ENCODE measurements at regions not wholly inside any gene's neighbourhood (a gene's known extent, or its start where the extent isn't known, plus 50 kb on each side); places are given as distances from the start of the nearest gene placed in this dataset.

DNA sequence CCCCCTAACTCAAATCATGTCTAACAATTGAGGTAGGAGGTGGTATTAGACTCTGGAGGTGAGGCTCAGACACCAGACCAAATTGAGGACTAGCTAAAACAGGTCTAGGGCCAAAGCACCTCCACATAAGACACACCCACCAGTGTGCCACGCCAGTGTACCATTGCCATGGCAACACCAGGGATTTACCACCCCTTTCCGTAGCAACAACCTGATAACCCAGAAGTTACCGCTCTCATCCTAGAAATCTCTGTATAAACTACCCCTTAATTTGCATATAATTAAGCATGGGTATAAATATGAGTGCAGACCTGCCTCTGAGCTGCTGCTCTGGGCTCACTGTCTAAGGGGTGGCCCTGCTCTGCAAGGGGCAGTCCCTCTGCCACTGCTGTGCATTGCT is 57.4 kb upstream of the PPP2R5C start:
- WGBS (ENCODE audit: insufficient coverage, insufficient replicate concordance, low lambda C conversion rate, missing lambda C conversion rate): 29% methylated on average over 3 of the region's 3 CpGs
- H3K79me2 ChIP-seq (ENCODE audit: control insufficient read depth, insufficient read depth, low read length): no peaks in the 10 kb centered on the region
- no peaks in the 10 kb centered on the region for H3K36me3 ChIP-seq (ENCODE audit: control insufficient read depth in 2 of 2, insufficient read depth in 2 of 2, low read length in 1 of 2)
- intact Hi-C loops (cut with micrococcal nuclease; ENCODE audit: unreplicated experiment) (loop anchor here (10.0 kb wide), 1 partner anchor 611 kb away; the partner anchor contains the start of gene ZNF839), in situ Hi-C loops (cut with MboI) (no loop called here)
- H3K4me1 ChIP-seq (ENCODE audit: control insufficient read depth, insufficient read depth, low read length): peaks cover 14% of the 10 kb centered on the region
- no TSS peak for BruUV-seq (replicated peaks)
- FAIRE-seq (no peak), DNase-seq (ENCODE audit: low read depth, low spot score) (no peak), ATAC-seq (0 out of 3 replicates have a peak, but pooled peaks have one; percentile 13)
- no peaks in the 10 kb centered on the region; a peak in 2 of 4 replicates for H3K27me3 ChIP-seq (replicated peaks in 1 of 2; ENCODE audit: control insufficient read depth in 2 of 2, insufficient read depth in 2 of 2, low read length in 1 of 2)
- SMC1A ChIA-PET (ENCODE audit: uncharacterized antibody, unreplicated experiment): interaction anchor here (0.5 kb wide), 1 partner anchor 562 kb away, joined by 3 read pairs; no protein-coding TSS in a partner anchor
- H3K9ac ChIP-seq (ENCODE audit: control insufficient read depth, insufficient read depth, low read length): no peak overlapping the region
- CTCF ChIA-PET: interaction anchor here (1.1 kb wide), 1 partner anchor 250 kb away, joined by 3 read pairs; no protein-coding TSS in a partner anchor
- RAD21 ChIA-PET (ENCODE audit: unreplicated experiment): interaction anchor here (1.0 kb wide), 1 partner anchor 66 kb away, joined by 4 read pairs; no protein-coding TSS in a partner anchor
- POLR2A ChIA-PET: no interaction called here
- H3K4me3 ChIP-seq: no peak overlapping the region
- no peak overlapping the region for H3K27ac ChIP-seq (ENCODE audit: control insufficient read depth, insufficient read depth)
- H3K9me3 ChIP-seq (replicated peaks; ENCODE audit: control insufficient read depth, insufficient read depth, low read length): no peaks in the 10 kb centered on the region
- no peak overlapping the region for H2AFZ ChIP-seq (ENCODE audit: control insufficient read depth, low read depth, low read length)
- TF ChIP-seq NFIC (IDR thresholded peaks at IDR 0.05; ENCODE audit: low read depth, low read length) (no peak), FOXK2 (IDR thresholded peaks at IDR 0.05) (no peak), RB1 (IDR thresholded peaks at IDR 0.05; ENCODE audit: borderline replicate concordance) (no peak), KAT2A (conservative IDR thresholded peaks at IDR 0.05; ENCODE audit: control insufficient read depth, low read depth, low read length) (no peak), HDAC6 (IDR thresholded peaks at IDR 0.05; ENCODE audit: unreplicated experiment) (no peak), PML (IDR thresholded peaks at IDR 0.05; ENCODE audit: low read length) (no peak), ZBED1 (IDR thresholded peaks at IDR 0.05; ENCODE audit: borderline replicate concordance) (no peak), POLR2AphosphoS5 (IDR thresholded peaks at IDR 0.05; ENCODE audit: low read length) (no peak), ZNF24 (IDR thresholded peaks at IDR 0.05) (no peak), NRF1 (conservative IDR thresholded peaks at IDR 0.05; ENCODE audit: low read depth, low read length) (no peak), RFX5 (IDR thresholded peaks at IDR 0.05; ENCODE audit: low read depth, low read length) (no peak), CBFB (IDR thresholded peaks at IDR 0.05; ENCODE audit: low read depth) (no peak), CHD4 (IDR thresholded peaks at IDR 0.05) (no peak)
- TF ChIP-seq, protein P1, sequence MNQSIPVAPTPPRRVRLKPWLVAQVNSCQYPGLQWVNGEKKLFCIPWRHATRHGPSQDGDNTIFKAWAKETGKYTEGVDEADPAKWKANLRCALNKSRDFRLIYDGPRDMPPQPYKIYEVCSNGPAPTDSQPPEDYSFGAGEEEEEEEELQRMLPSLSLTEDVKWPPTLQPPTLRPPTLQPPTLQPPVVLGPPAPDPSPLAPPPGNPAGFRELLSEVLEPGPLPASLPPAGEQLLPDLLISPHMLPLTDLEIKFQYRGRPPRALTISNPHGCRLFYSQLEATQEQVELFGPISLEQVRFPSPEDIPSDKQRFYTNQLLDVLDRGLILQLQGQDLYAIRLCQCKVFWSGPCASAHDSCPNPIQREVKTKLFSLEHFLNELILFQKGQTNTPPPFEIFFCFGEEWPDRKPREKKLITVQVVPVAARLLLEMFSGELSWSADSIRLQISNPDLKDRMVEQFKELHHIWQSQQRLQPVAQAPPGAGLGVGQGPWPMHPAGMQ (IDR thresholded peaks at IDR 0.05; ENCODE audit: borderline replicate concordance): no peak
- TF ChIP-seq, protein P2, sequence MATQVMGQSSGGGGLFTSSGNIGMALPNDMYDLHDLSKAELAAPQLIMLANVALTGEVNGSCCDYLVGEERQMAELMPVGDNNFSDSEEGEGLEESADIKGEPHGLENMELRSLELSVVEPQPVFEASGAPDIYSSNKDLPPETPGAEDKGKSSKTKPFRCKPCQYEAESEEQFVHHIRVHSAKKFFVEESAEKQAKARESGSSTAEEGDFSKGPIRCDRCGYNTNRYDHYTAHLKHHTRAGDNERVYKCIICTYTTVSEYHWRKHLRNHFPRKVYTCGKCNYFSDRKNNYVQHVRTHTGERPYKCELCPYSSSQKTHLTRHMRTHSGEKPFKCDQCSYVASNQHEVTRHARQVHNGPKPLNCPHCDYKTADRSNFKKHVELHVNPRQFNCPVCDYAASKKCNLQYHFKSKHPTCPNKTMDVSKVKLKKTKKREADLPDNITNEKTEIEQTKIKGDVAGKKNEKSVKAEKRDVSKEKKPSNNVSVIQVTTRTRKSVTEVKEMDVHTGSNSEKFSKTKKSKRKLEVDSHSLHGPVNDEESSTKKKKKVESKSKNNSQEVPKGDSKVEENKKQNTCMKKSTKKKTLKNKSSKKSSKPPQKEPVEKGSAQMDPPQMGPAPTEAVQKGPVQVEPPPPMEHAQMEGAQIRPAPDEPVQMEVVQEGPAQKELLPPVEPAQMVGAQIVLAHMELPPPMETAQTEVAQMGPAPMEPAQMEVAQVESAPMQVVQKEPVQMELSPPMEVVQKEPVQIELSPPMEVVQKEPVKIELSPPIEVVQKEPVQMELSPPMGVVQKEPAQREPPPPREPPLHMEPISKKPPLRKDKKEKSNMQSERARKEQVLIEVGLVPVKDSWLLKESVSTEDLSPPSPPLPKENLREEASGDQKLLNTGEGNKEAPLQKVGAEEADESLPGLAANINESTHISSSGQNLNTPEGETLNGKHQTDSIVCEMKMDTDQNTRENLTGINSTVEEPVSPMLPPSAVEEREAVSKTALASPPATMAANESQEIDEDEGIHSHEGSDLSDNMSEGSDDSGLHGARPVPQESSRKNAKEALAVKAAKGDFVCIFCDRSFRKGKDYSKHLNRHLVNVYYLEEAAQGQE (IDR thresholded peaks at IDR 0.05; ENCODE audit: low read depth, low read length): no peak
- TF ChIP-seq, protein P3, sequence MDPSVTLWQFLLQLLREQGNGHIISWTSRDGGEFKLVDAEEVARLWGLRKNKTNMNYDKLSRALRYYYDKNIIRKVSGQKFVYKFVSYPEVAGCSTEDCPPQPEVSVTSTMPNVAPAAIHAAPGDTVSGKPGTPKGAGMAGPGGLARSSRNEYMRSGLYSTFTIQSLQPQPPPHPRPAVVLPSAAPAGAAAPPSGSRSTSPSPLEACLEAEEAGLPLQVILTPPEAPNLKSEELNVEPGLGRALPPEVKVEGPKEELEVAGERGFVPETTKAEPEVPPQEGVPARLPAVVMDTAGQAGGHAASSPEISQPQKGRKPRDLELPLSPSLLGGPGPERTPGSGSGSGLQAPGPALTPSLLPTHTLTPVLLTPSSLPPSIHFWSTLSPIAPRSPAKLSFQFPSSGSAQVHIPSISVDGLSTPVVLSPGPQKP (IDR thresholded peaks at IDR 0.05; ENCODE audit: low read depth, low read length): no peak
- TF ChIP-seq, protein P4, sequence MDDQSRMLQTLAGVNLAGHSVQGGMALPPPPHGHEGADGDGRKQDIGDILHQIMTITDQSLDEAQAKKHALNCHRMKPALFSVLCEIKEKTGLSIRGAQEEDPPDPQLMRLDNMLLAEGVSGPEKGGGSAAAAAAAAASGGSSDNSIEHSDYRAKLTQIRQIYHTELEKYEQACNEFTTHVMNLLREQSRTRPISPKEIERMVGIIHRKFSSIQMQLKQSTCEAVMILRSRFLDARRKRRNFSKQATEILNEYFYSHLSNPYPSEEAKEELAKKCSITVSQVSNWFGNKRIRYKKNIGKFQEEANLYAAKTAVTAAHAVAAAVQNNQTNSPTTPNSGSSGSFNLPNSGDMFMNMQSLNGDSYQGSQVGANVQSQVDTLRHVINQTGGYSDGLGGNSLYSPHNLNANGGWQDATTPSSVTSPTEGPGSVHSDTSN (IDR thresholded peaks at IDR 0.05; ENCODE audit: insufficient replicate concordance, low read depth, low read length): no peak
- no peaks in the 10 kb centered on the region for H4K20me1 ChIP-seq (ENCODE audit: control insufficient read depth, insufficient read depth)
- H3K4me2 ChIP-seq (ENCODE audit: control insufficient read depth, insufficient read depth): no peak overlapping the region

Data from GM12878 (cell line).